ENCODE measurements at regions not wholly inside any gene's neighbourhood (a gene's known extent, or its start where the extent isn't known, plus 50 kb on each side); places are given as distances from the start of the nearest gene placed in this dataset.

GRCh38 chr2:172329416-172329773 is 98.0 kb upstream of the ITGA6 start:
- TF ChIP-seq CTCF (IDR thresholded peaks at IDR 0.05; ENCODE audit: low read depth, low read length, poor library complexity, severe bottlenecking), result no peak
- TF ChIP-seq EZH2phosphoT487 (IDR thresholded peaks at IDR 0.05; ENCODE audit: borderline replicate concordance, low read length), result no peak
